LNCAP (cell line): ENCODE measurements at regions not wholly inside any gene's neighbourhood (a gene's known extent, or its start where the extent isn't known, plus 50 kb on each side); places are given as distances from the start of the nearest gene placed in this dataset.

Source experiments
- CTCF ChIP-seq: fragments of 450-650 bp; IDR thresholded peaks from 2 replicates; pipeline ENCODE4 v1.5.1; 2017; ENCODE audit warnings: mild to moderate bottlenecking

- no peak for TF ChIP-seq CTCF
These were observed 75.3 kb upstream of the NR4A3 start for GRCh38 chr9:99746406-99746805.

GRCh38 chr9:99748266-99748665 is 73.4 kb upstream of the NR4A3 start:
- TF ChIP-seq CTCF = no peak

GRCh38 chr9:99748676-99749075 is 73.0 kb upstream of the NR4A3 start:
- no peak for TF ChIP-seq CTCF

GRCh38 chr9:99749641-99750040 is 72.0 kb upstream of the NR4A3 start:
- no peak for TF ChIP-seq CTCF

- TF ChIP-seq CTCF = no peak
These were observed 71.2 kb upstream of the NR4A3 start for GRCh38 chr9:99750526-99750925.

GRCh38 chr9:99752417-99753109 is 69.1 kb upstream of the NR4A3 start:
- no peak for TF ChIP-seq CTCF

- TF ChIP-seq CTCF = no peak
These were observed 68.2 kb upstream of the NR4A3 start for GRCh38 chr9:99753436-99753835.

- no peak for TF ChIP-seq CTCF
These were observed 61.3 kb upstream of the NR4A3 start for GRCh38 chr9:99760421-99760820.
